GM15510 (cell line): ENCODE measurements at regions not wholly inside any gene's neighbourhood (a gene's known extent, or its start where the extent isn't known, plus 50 kb on each side); places are given as distances from the start of the nearest gene placed in this dataset.
A peak's percentile ranks its signal among the peaks of the same experiment; 100 is the strongest.

Source experiments
- POLR2A ChIP-seq: IDR thresholded peaks from 3 replicates; pipeline ENCODE4 v1.6.1; 2011; ENCODE audit warnings: borderline replicate concordance; ENCODE audit not compliant: insufficient read length; ENCODE audit errors: extremely low read depth

- no peak for TF ChIP-seq POLR2A
Observed at GRCh38 chr6:87763276-87763675, 61.2 kb upstream of the AKIRIN2 start.

GRCh38 chr6:87762116-87762515 lies 60.1 kb upstream of the AKIRIN2 start:
- no peak for TF ChIP-seq POLR2A

DNA sequence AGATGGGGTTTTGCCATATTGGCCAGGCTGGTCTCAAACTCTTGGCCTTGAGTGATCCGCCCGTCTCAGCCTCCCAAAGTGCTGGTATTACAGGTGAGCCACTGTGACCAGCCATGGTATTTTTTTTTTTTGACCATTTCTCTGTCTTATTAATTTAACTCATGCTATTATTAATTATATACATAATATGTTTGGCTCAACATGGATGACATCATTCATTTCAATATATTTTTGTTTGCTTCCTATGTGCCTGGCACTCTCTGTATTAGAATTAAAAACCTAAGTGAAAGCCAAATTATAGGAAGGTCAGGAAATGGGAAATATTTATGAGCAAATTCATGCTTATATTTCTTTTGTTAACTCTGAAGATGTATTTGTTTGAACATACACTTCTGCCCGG lies 55.8 kb upstream of the AKIRIN2 start:
- TF ChIP-seq POLR2A: no peak

DNA sequence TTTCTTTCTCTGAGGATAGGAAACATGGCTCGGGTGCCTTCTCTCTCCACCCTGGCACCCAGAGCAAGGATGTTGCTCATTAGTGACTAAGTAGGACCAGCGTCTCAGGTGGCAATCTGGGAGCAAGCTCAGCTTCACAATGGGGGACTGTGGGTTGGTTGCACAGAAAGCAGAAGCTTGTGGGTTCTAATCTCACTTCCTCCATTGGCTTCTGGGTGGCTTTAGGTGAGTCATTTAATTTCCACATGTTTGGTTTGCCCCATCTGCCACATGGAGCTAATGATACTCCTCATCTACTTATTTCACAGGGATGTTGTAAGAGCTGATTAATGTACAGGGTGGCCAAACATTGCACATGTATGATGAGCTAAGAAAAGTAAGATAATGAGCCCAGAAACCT lies 54.8 kb upstream of the AKIRIN2 start:
- TF ChIP-seq POLR2A: peak; percentile 24

DNA sequence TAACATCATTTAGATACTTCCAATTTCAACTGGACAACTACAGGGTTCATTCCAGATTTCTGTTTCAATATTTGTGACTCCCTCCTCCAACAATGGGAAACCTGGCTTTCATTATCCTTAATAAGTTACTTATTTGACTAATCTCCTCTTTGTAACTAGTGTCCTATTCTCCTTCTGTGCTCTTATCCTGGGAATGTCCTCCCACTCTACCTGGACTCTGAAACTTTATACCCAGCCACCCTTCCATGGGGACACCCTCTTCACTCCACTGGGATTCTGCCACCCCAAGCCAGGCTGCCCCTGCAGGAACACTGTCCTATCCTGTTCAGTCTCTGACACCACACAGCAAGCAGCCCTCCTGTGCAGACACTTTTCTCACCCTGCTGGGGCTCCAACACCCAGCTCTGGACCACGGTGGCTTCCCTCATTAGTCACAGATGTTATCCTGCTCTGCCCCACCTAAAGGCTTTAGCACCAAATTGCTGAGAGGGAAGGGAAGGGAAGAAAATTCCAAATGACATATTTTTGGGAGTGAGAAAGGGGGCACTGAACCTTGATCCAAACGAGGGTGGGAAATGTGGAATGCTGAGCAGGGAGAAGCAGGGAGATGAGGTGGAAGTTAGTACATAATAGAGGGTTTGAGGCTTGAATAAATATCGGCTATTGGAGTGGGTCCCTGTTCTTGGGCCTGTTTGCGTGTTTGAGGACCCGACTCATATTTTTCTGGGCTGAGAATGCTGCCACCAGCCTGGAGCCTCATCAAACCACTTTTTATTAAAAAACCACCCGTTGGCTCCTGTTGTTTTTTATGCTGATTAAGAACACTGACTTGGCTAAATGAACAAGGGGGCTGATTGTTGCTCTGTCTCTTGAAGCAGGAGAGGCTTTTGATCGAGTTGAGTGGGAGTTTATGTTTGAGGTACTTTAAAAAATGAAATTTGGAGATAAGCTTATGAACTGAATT lies 54.0 kb upstream of the AKIRIN2 start:
- no peak for TF ChIP-seq POLR2A

DNA sequence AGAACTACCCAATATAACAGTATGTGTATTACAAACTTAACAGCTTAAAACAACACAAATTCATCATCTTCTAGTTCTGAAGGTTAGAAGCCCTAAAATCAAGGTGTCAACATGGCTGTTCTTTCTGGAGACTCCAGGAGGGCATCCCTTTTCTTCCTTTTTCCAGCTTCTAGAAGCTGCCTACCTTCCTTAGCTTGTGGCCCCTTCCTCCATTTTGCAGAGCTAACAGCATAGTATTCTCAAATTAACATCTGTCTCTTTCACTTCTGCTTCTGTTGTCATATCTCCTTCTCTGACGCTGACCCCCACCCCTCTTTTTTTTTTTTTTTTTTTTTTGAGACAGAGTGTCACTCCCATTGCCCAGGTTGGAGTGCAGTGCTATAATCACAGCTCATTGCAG lies 52.8 kb upstream of the AKIRIN2 start:
- TF ChIP-seq POLR2A: no peak

DNA sequence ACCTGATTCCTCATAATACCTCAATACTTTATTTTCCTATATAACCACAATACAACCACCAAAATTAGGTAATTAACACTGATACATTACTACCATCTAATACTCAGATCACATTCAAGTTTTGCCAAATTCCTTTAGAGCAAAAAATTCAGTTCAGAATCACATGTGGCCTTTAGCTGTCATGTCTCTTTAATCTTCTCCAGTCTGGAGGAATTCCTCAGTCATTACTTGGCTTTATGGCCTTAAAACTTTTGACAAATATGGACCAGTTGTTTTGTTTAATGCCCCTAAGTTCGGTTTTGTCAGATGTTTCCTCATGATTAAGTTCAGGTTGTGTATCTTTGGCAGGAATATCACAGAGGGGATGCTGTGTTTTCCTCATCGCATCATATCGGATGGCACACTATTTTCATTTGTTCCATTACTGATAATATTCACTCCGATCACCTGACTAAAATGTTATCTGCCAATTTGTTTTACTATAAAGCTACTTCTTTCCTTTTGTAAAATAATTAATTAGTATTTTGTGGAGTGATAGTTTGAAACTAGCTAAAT lies 51.2 kb upstream of the AKIRIN2 start:
- no peak for TF ChIP-seq POLR2A
